Smooth muscle cell (in vitro differentiated cells): ENCODE measurements at regions not wholly inside any gene's neighbourhood (a gene's known extent, or its start where the extent isn't known, plus 50 kb on each side); places are given as distances from the start of the nearest gene placed in this dataset.

Experiments used
- DNase-seq: peaks from one replicate; lab custom pipeline; 2025; ENCODE audit not compliant: unreplicated experiment; lab: John Stamatoyannopoulos, UW
- H2AFZ ChIP-seq: fragments of 200-600 bp; sonication (generic); 2 replicates; pipeline ENCODE4 v1.6.0; 2016; ENCODE audit warnings: antibody characterized with exemption, low read depth, mild to moderate bottlenecking
- H3F3A ChIP-seq: fragments of 200-600 bp; sonication (generic); 2 replicates; pipeline ENCODE4 v1.6.0; 2017; ENCODE audit warnings: antibody characterized with exemption, low read depth
- H3K27ac ChIP-seq: fragments of 200-600 bp; sonication (generic); 2 replicates; pipeline ENCODE4 v1.5.1; 2016; ENCODE audit warnings: low read depth, mild to moderate bottlenecking
- H3K27me3 ChIP-seq: fragments of 200-600 bp; sonication (generic); 2 replicates; pipeline ENCODE4 v1.6.1; 2016; ENCODE audit warnings: low read depth, mild to moderate bottlenecking
- H3K36me3 ChIP-seq: fragments of 200-600 bp; sonication (generic); 2 replicates; pipeline ENCODE4 v1.5.1; 2016; ENCODE audit warnings: low read depth
- H3K4me1 ChIP-seq: fragments of 200-600 bp; sonication (generic); 2 replicates; pipeline ENCODE4 v1.5.1; 2016; ENCODE audit warnings: low read depth
- H3K4me2 ChIP-seq: fragments of 200-600 bp; sonication (generic); 2 replicates; pipeline ENCODE4 v1.6.0; 2016; ENCODE audit warnings: mild to moderate bottlenecking
- H3K4me3 ChIP-seq: fragments of 200-600 bp; sonication (generic); 2 replicates; pipeline ENCODE4 v1.5.1; 2016; ENCODE audit warnings: mild to moderate bottlenecking
- H3K79me2 ChIP-seq: fragments of 200-600 bp; sonication (generic); 2 replicates; pipeline ENCODE4 v1.6.0; 2016; ENCODE audit warnings: low read depth, mild to moderate bottlenecking
- H3K9ac ChIP-seq: fragments of 200-600 bp; sonication (generic); 2 replicates; pipeline ENCODE4 v1.6.0; 2016; ENCODE audit warnings: low read depth
- H3K9me3 ChIP-seq: fragments of 200-600 bp; sonication (generic); replicated peaks from 2 replicates; pipeline ENCODE4 v1.5.1; 2016; ENCODE audit warnings: low read depth
- H4K20me1 ChIP-seq: fragments of 200-600 bp; sonication (generic); 2 replicates; pipeline ENCODE4 v1.6.0; 2016; ENCODE audit warnings: low read depth
- CTCF ChIP-seq: fragments of 200-600 bp; sonication (generic); IDR thresholded peaks from 2 replicates; pipeline ENCODE4 v1.5.1; 2017; ENCODE audit warnings: borderline replicate concordance, mild to moderate bottlenecking, antibody characterized with exemption; ENCODE audit not compliant: insufficient read depth, poor library complexity, severe bottlenecking
- WGBS: methylation state at CpG from one replicate; pipeline ENCODE4 v1.1.7; 2016; ENCODE audit warnings: low lambda C conversion rate; 5-methylcytosine and 5-hydroxymethylcytosine counted together

GRCh38 chr1:188991221-188991930 is 1486.3 kb downstream of the BRINP3 start:
- no peaks in the 10 kb centered on the region for H3K9me3 ChIP-seq
- no peak overlapping the region for H3K27ac ChIP-seq
- H3K79me2 ChIP-seq: no peaks in the 10 kb centered on the region
- H3F3A ChIP-seq: no peaks in the 10 kb centered on the region
- no peaks in the 10 kb centered on the region for H3K4me1 ChIP-seq
- H3K4me2 ChIP-seq: no peak overlapping the region
- DNase-seq: no peak
- TF ChIP-seq CTCF: no peak
- H3K4me3 ChIP-seq: no peak overlapping the region
- WGBS: 86% methylated on average over 2 of the region's 2 CpGs
- H3K36me3 ChIP-seq: no peaks in the 10 kb centered on the region
- no peaks in the 10 kb centered on the region for H3K27me3 ChIP-seq
- H4K20me1 ChIP-seq: no peaks in the 10 kb centered on the region
- H2AFZ ChIP-seq: no peak overlapping the region
- no peak overlapping the region for H3K9ac ChIP-seq

GRCh38 chr1:189007824-189008223 is 1469.8 kb downstream of the BRINP3 start:
- WGBS: 47% methylated on average over 3 of the region's 3 CpGs
- no peak for DNase-seq
- H3K4me1 ChIP-seq: no peaks in the 10 kb centered on the region
- H3K4me3 ChIP-seq: no peak overlapping the region
- H2AFZ ChIP-seq: no peak overlapping the region
- no peak overlapping the region for H3K4me2 ChIP-seq
- H3K27me3 ChIP-seq: no peaks in the 10 kb centered on the region
- no peak for TF ChIP-seq CTCF
- no peak overlapping the region for H3K27ac ChIP-seq
- no peaks in the 10 kb centered on the region for H3K9me3 ChIP-seq
- H3K9ac ChIP-seq: no peak overlapping the region
- H3K79me2 ChIP-seq: no peaks in the 10 kb centered on the region
- no peaks in the 10 kb centered on the region for H3F3A ChIP-seq
- no peaks in the 10 kb centered on the region for H3K36me3 ChIP-seq
- no peaks in the 10 kb centered on the region for H4K20me1 ChIP-seq

GRCh38 chr1:189021577-189021976 is 1456.1 kb downstream of the BRINP3 start:
- H3K79me2 ChIP-seq: no peaks in the 10 kb centered on the region
- H2AFZ ChIP-seq: no peak overlapping the region
- H3K9me3 ChIP-seq: no peaks in the 10 kb centered on the region
- H3K27me3 ChIP-seq: no peaks in the 10 kb centered on the region
- no peak for TF ChIP-seq CTCF
- DNase-seq: no peak
- WGBS: 92% methylated on average over 5 of the region's 5 CpGs
- no peaks in the 10 kb centered on the region for H3F3A ChIP-seq
- no peak overlapping the region for H3K4me2 ChIP-seq
- H4K20me1 ChIP-seq: no peaks in the 10 kb centered on the region
- H3K4me1 ChIP-seq: no peaks in the 10 kb centered on the region
- H3K27ac ChIP-seq: no peak overlapping the region
- H3K36me3 ChIP-seq: no peaks in the 10 kb centered on the region
- H3K4me3 ChIP-seq: no peak overlapping the region
- no peak overlapping the region for H3K9ac ChIP-seq

- no peaks in the 10 kb centered on the region for H3K27me3 ChIP-seq
- no peaks in the 10 kb centered on the region for H4K20me1 ChIP-seq
- 83% methylated on average over 4 of the region's 4 CpGs for WGBS
- H3F3A ChIP-seq: no peaks in the 10 kb centered on the region
- H3K9me3 ChIP-seq: no peaks in the 10 kb centered on the region
- no peaks in the 10 kb centered on the region for H3K4me1 ChIP-seq
- no peak overlapping the region for H3K4me2 ChIP-seq
- H3K4me3 ChIP-seq: no peak overlapping the region
- H3K27ac ChIP-seq: no peak overlapping the region
- H3K79me2 ChIP-seq: no peaks in the 10 kb centered on the region
- TF ChIP-seq CTCF: no peak
- no peak overlapping the region for H2AFZ ChIP-seq
- no peak overlapping the region for H3K9ac ChIP-seq
- DNase-seq: no peak
- H3K36me3 ChIP-seq: no peaks in the 10 kb centered on the region
These were observed 1455.6 kb downstream of the BRINP3 start for GRCh38 chr1:189022015-189022414.
